ENCODE measurements at regions not wholly inside any gene's neighbourhood (a gene's known extent, or its start where the extent isn't known, plus 50 kb on each side); places are given as distances from the start of the nearest gene placed in this dataset.

DNA sequence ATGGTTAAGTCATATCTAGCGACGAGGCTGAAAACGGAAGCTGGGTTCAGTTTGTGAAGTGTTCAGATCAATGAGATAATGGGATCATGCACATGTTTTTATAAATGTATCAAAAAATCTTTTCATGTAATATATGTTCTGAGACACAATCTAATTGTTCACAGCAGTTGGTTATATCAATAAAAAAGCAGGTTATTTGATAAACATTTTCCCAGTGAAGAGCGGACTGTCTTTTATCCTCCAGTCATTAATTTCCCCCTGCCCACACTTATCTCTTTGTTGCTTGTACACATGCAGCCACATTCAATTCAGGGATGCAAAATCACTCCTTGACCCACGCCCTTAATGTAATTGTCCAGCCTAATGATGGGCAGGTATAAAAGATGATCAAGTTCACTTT lies 563.1 kb downstream of the INHBA start:
- Histone ChIP-seq H3K27ac (no peak overlapping the region), H3K9me3 (no peaks in the 10 kb centered on the region), H3K4me2 (no peak overlapping the region), H3K4me3 (no peak overlapping the region), H3K4me1 (no peaks in the 10 kb centered on the region)
- FAIRE-seq (no peak), ATAC-seq (no peak), DNase-seq (ENCODE audit: low read depth in 1 of 2, low spot score in 1 of 2) (no peak)
- WGBS (ENCODE audit: missing lambda C conversion rate): 50% methylated on average over 5 of the region's 5 CpGs
- ChIA-PET CTCF (interaction anchor here (1.0 kb wide), 1 partner anchor 13 kb away, joined by 4 read pairs; no protein-coding TSS in a partner anchor), POLR2A (no interaction called here)
- TF ChIP-seq, protein P1, sequence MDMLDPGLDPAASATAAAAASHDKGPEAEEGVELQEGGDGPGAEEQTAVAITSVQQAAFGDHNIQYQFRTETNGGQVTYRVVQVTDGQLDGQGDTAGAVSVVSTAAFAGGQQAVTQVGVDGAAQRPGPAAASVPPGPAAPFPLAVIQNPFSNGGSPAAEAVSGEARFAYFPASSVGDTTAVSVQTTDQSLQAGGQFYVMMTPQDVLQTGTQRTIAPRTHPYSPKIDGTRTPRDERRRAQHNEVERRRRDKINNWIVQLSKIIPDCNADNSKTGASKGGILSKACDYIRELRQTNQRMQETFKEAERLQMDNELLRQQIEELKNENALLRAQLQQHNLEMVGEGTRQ (IDR thresholded peaks at IDR 0.05): no peak
- TF ChIP-seq EHF (CRISPR knock-in tag; IDR thresholded peaks at IDR 0.05) (no peak), MAFK (IDR thresholded peaks at IDR 0.05; ENCODE audit: partially characterized antibody) (no peak), TP53 (CRISPR knock-in tag; IDR thresholded peaks at IDR 0.05) (no peak), SMC3 (IDR thresholded peaks at IDR 0.05) (no peak), ESRRA (IDR thresholded peaks at IDR 0.05; ENCODE audit: borderline replicate concordance, low read length) (no peak), HOXB5 (CRISPR knock-in tag; IDR thresholded peaks at IDR 0.05) (no peak), PBX3 (IDR thresholded peaks at IDR 0.05) (no peak), NR3C1 (IDR thresholded peaks at IDR 0.05) (no peak)

DNA sequence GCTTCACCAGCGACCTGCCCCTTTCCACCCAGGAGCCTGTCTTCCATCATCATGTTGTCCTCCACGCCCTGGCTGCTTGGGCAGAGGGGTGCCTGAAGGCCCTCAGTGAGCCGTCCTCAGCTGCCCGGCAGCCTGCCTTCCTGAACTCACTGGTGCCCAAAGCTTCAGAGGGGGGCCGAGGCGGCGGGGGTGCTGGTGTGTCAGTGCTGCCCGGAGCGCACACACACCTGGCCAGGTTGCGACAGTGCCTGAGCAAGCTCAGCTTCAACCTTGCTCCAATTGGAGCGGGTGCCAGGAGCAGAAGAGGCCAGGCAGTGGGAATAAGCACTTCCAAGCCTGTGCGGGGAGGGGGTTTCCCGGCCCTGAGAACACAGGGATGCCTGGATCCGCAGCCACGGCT lies 566.3 kb downstream of the INHBA start:
- H3K27ac ChIP-seq: no peak overlapping the region
- H3K4me3 ChIP-seq: no peak overlapping the region
- H3K4me2 ChIP-seq: no peak overlapping the region
- no peak for FAIRE-seq
- ATAC-seq: no peak
- CTCF ChIA-PET: interaction anchor here (0.5 kb wide), 1 partner anchor 816 kb away, joined by 3 read pairs; no protein-coding TSS in a partner anchor
- POLR2A ChIA-PET: no interaction called here
- H3K9me3 ChIP-seq: no peaks in the 10 kb centered on the region
- 55% methylated on average over 5 of the region's 15 CpGs for whole genome bisulfite sequencing (ENCODE audit: missing lambda C conversion rate)
- DNase-seq (ENCODE audit: low read depth in 1 of 2, low spot score in 1 of 2): no peak
- no peak for TF ChIP-seq MAX (IDR thresholded peaks at IDR 0.05)
- no peak for TF ChIP-seq RFX5 (IDR thresholded peaks at IDR 0.05)
- TF ChIP-seq MAZ (IDR thresholded peaks at IDR 0.05; ENCODE audit: borderline replicate concordance, low read depth, low read length): no peak
- no peak for TF ChIP-seq MYC (IDR thresholded peaks at IDR 0.05; ENCODE audit: borderline replicate concordance, low read length)
- TF ChIP-seq POLR2AphosphoS2 (conservative IDR thresholded peaks at IDR 0.05; ENCODE audit: low read length): no peak
- no peak for TF ChIP-seq ATOH8 (CRISPR knock-in tag; IDR thresholded peaks at IDR 0.05; ENCODE audit: low read depth)
- no peak for TF ChIP-seq PHF8 (IDR thresholded peaks at IDR 0.05; ENCODE audit: borderline replicate concordance, low read depth)
- TF ChIP-seq RNF2 (IDR thresholded peaks at IDR 0.05; ENCODE audit: borderline replicate concordance, low read depth): no peak
- no peak for TF ChIP-seq REST (IDR thresholded peaks at IDR 0.05)
- no peak for TF ChIP-seq CHD2 (IDR thresholded peaks at IDR 0.05; ENCODE audit: low read length, partially characterized antibody)
- no peak for TF ChIP-seq ZNF302 (CRISPR knock-in tag; IDR thresholded peaks at IDR 0.05)
- TF ChIP-seq NFE2L2 (conservative IDR thresholded peaks at IDR 0.05; ENCODE audit: low read length): no peak
- no peak for TF ChIP-seq HEYL (CRISPR knock-in tag; IDR thresholded peaks at IDR 0.05)
- TF ChIP-seq SREBF2 (IDR thresholded peaks at IDR 0.05): no peak
- TF ChIP-seq, protein P2, sequence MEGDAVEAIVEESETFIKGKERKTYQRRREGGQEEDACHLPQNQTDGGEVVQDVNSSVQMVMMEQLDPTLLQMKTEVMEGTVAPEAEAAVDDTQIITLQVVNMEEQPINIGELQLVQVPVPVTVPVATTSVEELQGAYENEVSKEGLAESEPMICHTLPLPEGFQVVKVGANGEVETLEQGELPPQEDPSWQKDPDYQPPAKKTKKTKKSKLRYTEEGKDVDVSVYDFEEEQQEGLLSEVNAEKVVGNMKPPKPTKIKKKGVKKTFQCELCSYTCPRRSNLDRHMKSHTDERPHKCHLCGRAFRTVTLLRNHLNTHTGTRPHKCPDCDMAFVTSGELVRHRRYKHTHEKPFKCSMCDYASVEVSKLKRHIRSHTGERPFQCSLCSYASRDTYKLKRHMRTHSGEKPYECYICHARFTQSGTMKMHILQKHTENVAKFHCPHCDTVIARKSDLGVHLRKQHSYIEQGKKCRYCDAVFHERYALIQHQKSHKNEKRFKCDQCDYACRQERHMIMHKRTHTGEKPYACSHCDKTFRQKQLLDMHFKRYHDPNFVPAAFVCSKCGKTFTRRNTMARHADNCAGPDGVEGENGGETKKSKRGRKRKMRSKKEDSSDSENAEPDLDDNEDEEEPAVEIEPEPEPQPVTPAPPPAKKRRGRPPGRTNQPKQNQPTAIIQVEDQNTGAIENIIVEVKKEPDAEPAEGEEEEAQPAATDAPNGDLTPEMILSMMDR (IDR thresholded peaks at IDR 0.05): no peak
- no peak for TF ChIP-seq HMGXB4 (CRISPR knock-in tag; IDR thresholded peaks at IDR 0.05; ENCODE audit: borderline replicate concordance)
- TF ChIP-seq SMC3 (IDR thresholded peaks at IDR 0.05): no peak
- H3K4me1 ChIP-seq: no peaks in the 10 kb centered on the region

Measured in A549 (cell line).